ENCODE measurements at regions not wholly inside any gene's neighbourhood (a gene's known extent, or its start where the extent isn't known, plus 50 kb on each side); places are given as distances from the start of the nearest gene placed in this dataset.

DNA sequence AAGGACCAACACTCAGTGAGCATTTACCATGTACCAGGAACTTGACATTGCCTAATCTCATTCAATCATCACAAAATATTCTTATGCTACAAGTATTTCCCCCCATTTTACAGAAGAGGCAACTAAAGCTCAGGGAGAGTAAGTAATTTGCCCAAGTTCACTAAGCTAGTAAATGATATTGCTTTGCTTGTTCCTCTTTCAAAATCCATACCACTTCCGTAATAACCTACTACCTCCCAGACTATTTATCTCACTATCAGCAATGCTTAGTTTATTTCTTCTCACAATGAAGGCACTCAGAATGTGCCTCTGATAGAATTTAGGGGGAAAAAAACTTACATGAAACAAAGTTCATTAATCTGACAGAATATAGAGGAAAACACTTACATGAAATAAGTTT is 1070.9 kb upstream of the FANCL start:
- no peak for TF ChIP-seq POLR2A (IDR thresholded peaks at IDR 0.05)
- TF ChIP-seq, protein P1, sequence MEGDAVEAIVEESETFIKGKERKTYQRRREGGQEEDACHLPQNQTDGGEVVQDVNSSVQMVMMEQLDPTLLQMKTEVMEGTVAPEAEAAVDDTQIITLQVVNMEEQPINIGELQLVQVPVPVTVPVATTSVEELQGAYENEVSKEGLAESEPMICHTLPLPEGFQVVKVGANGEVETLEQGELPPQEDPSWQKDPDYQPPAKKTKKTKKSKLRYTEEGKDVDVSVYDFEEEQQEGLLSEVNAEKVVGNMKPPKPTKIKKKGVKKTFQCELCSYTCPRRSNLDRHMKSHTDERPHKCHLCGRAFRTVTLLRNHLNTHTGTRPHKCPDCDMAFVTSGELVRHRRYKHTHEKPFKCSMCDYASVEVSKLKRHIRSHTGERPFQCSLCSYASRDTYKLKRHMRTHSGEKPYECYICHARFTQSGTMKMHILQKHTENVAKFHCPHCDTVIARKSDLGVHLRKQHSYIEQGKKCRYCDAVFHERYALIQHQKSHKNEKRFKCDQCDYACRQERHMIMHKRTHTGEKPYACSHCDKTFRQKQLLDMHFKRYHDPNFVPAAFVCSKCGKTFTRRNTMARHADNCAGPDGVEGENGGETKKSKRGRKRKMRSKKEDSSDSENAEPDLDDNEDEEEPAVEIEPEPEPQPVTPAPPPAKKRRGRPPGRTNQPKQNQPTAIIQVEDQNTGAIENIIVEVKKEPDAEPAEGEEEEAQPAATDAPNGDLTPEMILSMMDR (IDR thresholded peaks at IDR 0.05): no peak
